Heart right ventricle (tissue), 16 donors: ENCODE measurements at regions not wholly inside any gene's neighbourhood (a gene's known extent, or its start where the extent isn't known, plus 50 kb on each side); places are given as distances from the start of the nearest gene placed in this dataset.

Experiments used
- ATAC-seq, 8 donors: fragments of 200-7000 bp; cut with Tn5 transposase; one replicate each; pipeline ENCODE4 v1.9.1; 2020; ENCODE audit warnings: mild to moderate bottlenecking in 8 of 8, moderate library complexity in 8 of 8, moderate number of reproducible peaks in 1 of 8
- DNase-seq, 2 donors: peaks; one replicate each; pipeline ENCODE4 v3.0.0-alpha.2; 2020
- H3K27ac ChIP-seq, 10 donors: fragments of 200-600 bp; sonication (generic) in 2 of 10; one replicate each; pipeline versions ENCODE4 v1.5.0 to v1.8.0; 2020 to 2022; ENCODE audit warnings: mild to moderate bottlenecking in 3 of 10
- H3K27me3 ChIP-seq, 7 donors: fragments of 200-600 bp; one replicate each; pipeline ENCODE4 v1.8.0; 2021 to 2022; ENCODE audit warnings: mild to moderate bottlenecking in 2 of 7
- H3K36me3 ChIP-seq, 9 donors: fragments of 200-600 bp; sonication (generic) in 1 of 9; one replicate each; pipeline versions ENCODE4 v1.5.0 to v1.8.0; 2020 to 2022; ENCODE audit warnings: mild to moderate bottlenecking in 2 of 9
- H3K4me1 ChIP-seq, 9 donors: fragments of 200-600 bp; sonication (generic) in 1 of 9; one replicate each; pipeline versions ENCODE4 v1.5.0 to v1.8.0; 2020 to 2022; ENCODE audit warnings: mild to moderate bottlenecking in 4 of 9
- H3K4me3 ChIP-seq, 10 donors: fragments of 200-600 bp; sonication (generic) in 2 of 10; one replicate each; pipeline versions ENCODE4 v1.5.0 to v1.8.0; 2020 to 2022; ENCODE audit warnings: mild to moderate bottlenecking in 7 of 10, moderate library complexity in 2 of 10
- H3K9me3 ChIP-seq, 11 donors: fragments of 200-600 bp in 10 of 11; sonication (generic) in 2 of 11; one replicate each; pipeline versions ENCODE4 v1.5.0 to v1.8.0; 2013 to 2022; ENCODE audit warnings: mild to moderate bottlenecking in 2 of 11, control low read depth in 1 of 11, moderate library complexity in 1 of 11
- WGBS, 2 donors: extraction: QIAGEN DNeasy Blood & Tissue Kit; methylation state at CpG; one replicate each; pipeline ENCODE4 v1.1.7; 2013; ENCODE audit warnings: inconsistent platforms in 1 of 2; 5-methylcytosine and 5-hydroxymethylcytosine counted together
- intact Hi-C, 10 donors: fragments of 100-400 bp; cut with DNase I; formaldehyde crosslinking; loops; one replicate each; pipeline versions ENCODE4 v1.11.1 to v1.14.2; 2022
- TF ChIP-seq, protein P1 (sequence below), 9 donors: fragments of 200-600 bp; sonication (generic) in 2 of 9; IDR thresholded peaks; one replicate each; pipeline versions ENCODE4 v1.5.0 to v1.8.0; 2021 to 2022; ENCODE audit warnings: antibody characterized with exemption in 9 of 9, mild to moderate bottlenecking in 5 of 9, moderate library complexity in 1 of 9
- donor health status: Arrhythmogenic right ventricular cardiomyopathy.
- donor health status: ischemic (EF 13 %, LVEDD 7.1; RV severe dilation, severe dysfunction).
- donor health status: healthy with polysubstance abuse.
- donor health status: DM: no; HTN: yes; CAD: no.
- donor health status: DM: no; HTN: no; CAD: no.
- donor health status: ischemic (EF 25% LVEDD 6.9; RV normal size, moderate dysfunction).
- donor health status: ischemic (EF 25% LVEDD 5.7; RV mildly dilated, moderate dysfunction).
- donor health status: healthy.
- donor health status: DM: yes; HTN: yes; CAD: no.
- donor health status: Ischemic cardiomyopathy.
- donor health status: ischemic (EF 35%, LVEDD 5.7; RV mildly dilated, moderate dysfunction).
- donor health status: nonischemic (EF 11% LVEDD 7.7; RV severe dilation, severe dysfunction).
- donor health status: DM: yes; HTN: yes; CAD: no.
- donor health status: PGD.
- donor health status: ischemic (EF 29% LVEDD 5.4; RV normal size, mild dysfunction).
- donor health status: nonischemic (EF 23%, LVEDD 6.1; RV moderate dilation, normal function).

DNA sequence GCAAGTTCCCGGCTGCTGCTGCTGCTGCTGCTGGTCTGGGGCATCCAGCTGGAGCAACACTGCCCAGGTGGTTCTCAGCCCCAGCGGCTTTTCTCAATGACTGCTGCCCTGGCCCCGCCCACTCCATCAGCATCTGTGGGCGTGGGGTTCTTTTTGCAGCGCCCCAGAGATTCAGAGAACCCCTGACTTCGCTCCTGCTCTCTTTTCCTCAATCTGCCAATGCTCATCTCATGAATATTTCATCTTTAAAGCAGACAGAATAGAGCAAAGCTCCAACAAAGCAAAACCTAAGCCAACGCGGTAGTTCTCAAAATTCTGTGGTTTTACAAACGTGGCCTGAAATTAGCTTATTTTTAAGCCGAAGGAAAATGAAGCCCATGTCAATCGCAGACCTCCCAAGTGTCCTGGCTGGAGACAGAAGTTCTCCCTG lies 363.6 kb downstream of the CTTN start:
- H3K4me1 ChIP-seq, result no peaks in the 10 kb centered on the region
- 72 to 82% methylated on average over 11 of the region's 11 CpGs for WGBS, 2 donors
- TF ChIP-seq, protein P1, sequence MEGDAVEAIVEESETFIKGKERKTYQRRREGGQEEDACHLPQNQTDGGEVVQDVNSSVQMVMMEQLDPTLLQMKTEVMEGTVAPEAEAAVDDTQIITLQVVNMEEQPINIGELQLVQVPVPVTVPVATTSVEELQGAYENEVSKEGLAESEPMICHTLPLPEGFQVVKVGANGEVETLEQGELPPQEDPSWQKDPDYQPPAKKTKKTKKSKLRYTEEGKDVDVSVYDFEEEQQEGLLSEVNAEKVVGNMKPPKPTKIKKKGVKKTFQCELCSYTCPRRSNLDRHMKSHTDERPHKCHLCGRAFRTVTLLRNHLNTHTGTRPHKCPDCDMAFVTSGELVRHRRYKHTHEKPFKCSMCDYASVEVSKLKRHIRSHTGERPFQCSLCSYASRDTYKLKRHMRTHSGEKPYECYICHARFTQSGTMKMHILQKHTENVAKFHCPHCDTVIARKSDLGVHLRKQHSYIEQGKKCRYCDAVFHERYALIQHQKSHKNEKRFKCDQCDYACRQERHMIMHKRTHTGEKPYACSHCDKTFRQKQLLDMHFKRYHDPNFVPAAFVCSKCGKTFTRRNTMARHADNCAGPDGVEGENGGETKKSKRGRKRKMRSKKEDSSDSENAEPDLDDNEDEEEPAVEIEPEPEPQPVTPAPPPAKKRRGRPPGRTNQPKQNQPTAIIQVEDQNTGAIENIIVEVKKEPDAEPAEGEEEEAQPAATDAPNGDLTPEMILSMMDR (IDR thresholded peaks at IDR 0.05), result no peak
- no peak overlapping the region for H3K4me3 ChIP-seq
- intact Hi-C loops, result no loop called here
- H3K9me3 ChIP-seq, result peaks cover 0 to 11% (median 0%) of the 10 kb centered on the region in 11 donors
- H3K27ac ChIP-seq, result no peak overlapping the region
- ATAC-seq (no peak), DNase-seq (no peak)
- H3K36me3 ChIP-seq, result no peaks in the 10 kb centered on the region
- peaks cover 0 to 21% (median 6%) of the 10 kb centered on the region in 7 donors for H3K27me3 ChIP-seq

DNA sequence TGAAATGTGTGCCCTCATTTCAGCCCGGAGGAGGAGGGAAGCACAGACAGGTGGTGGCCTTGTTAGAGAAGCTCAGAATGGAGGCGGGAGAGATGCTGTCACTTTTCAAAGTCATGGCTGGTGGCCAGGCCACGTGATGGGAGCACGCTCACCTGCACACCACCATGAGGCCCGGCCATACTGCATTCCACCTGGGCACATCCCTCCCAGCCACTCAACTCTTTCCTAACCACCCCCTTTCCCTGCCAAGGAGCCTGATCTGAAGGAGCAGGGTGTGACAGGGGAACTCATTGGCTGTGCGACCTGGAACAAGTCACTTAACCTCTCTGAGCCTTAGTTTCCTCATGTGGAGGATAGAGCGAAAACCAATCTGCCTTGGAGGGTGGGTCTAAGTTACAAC lies 364.5 kb downstream of the CTTN start:
- H3K36me3 ChIP-seq, result no peaks in the 10 kb centered on the region
- intact Hi-C loops, result no loop called here
- peaks cover 0 to 13% (median 0%) of the 10 kb centered on the region in 7 donors for H3K27me3 ChIP-seq
- no peak for ATAC-seq
- H3K9me3 ChIP-seq, result peaks cover 0 to 11% (median 0%) of the 10 kb centered on the region in 11 donors
- TF ChIP-seq, protein P1 (IDR thresholded peaks at IDR 0.05), result no peak
- H3K4me3 ChIP-seq, result no peak overlapping the region
- no peaks in the 10 kb centered on the region for H3K4me1 ChIP-seq
- DNase-seq, result no peak
- no peak overlapping the region for H3K27ac ChIP-seq
- WGBS, 2 donors, result 89 to 90% methylated on average over 7 of the region's 7 CpGs

DNA sequence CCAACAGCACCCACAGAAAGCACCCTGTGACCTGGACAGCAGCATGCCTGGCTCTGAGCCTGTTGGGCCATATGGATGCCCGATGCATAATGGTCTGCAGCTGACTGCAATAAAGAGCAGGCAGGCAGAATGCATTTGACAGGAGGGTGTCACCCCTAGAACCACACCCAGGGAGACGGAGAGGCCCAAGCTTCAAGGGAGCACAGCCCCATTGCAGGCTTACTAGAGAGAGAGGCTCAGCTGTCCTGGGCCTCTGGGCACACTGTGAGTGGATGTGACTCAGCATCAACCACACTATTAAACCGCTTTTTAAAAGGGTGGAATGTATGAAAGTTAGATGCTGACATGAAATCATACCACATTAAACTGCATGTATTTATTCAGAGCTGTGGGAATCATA lies 365.3 kb downstream of the CTTN start:
- DNase-seq (no peak), ATAC-seq (no peak)
- Histone ChIP-seq H3K27me3 (peaks cover 0 to 6% (median 0%) of the 10 kb centered on the region in 7 donors), H3K9me3 (peaks cover 0 to 11% (median 0%) of the 10 kb centered on the region in 11 donors), H3K36me3 (no peaks in the 10 kb centered on the region), H3K4me3 (no peak overlapping the region), H3K27ac (no peak overlapping the region), H3K4me1 (no peaks in the 10 kb centered on the region)
- TF ChIP-seq, protein P1 (IDR thresholded peaks at IDR 0.05), result no peak
- intact Hi-C loops, result no loop called here
- 82 to 86% methylated on average over 3 of the region's 3 CpGs for WGBS, 2 donors

DNA sequence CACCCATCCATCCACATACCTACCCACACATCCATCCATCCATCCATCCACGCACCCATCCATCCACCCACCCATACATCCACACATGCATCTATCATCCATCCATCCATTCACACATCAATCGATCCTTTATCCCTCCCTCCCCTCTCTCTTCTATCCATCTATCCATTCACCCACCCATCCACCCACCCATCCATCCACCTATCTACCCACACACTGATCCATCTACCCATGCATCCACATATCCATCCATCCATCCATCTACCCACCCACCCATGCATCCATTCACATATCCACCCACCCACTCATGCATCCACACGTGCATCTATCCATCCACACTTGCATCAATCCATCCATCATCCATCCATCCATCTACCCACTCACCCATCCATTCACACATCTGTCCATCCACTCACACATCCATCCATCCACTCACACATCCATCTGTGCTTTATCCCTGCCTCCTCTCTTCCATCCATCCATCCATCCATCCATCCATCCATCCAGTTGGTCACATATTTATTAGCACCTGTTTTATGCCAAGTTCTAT lies 366.1 kb downstream of the CTTN start:
- TF ChIP-seq, protein P1 (IDR thresholded peaks at IDR 0.05), result no peak
- no peak overlapping the region for H3K4me3 ChIP-seq
- no peak for DNase-seq
- whole genome bisulfite sequencing, 2 donors, result 86 to 90% methylated on average over 3 of the region's 3 CpGs
- intact Hi-C loops, result no loop called here
- peaks cover 0 to 11% (median 0%) of the 10 kb centered on the region in 11 donors for H3K9me3 ChIP-seq
- ATAC-seq, result no peak
- no peaks in the 10 kb centered on the region for H3K36me3 ChIP-seq
- H3K4me1 ChIP-seq, result no peaks in the 10 kb centered on the region
- H3K27me3 ChIP-seq, result peaks cover 0 to 6% (median 0%) of the 10 kb centered on the region in 7 donors
- H3K27ac ChIP-seq, result no peak overlapping the region
